Eye (tissue), 1 donor: ENCODE measurements at regions not wholly inside any gene's neighbourhood (a gene's known extent, or its start where the extent isn't known, plus 50 kb on each side); places are given as distances from the start of the nearest gene placed in this dataset.

Source experiments
- DNase-seq: peaks from one replicate; pipeline ENCODE4 v3.0.0-alpha.2; 2015

DNA sequence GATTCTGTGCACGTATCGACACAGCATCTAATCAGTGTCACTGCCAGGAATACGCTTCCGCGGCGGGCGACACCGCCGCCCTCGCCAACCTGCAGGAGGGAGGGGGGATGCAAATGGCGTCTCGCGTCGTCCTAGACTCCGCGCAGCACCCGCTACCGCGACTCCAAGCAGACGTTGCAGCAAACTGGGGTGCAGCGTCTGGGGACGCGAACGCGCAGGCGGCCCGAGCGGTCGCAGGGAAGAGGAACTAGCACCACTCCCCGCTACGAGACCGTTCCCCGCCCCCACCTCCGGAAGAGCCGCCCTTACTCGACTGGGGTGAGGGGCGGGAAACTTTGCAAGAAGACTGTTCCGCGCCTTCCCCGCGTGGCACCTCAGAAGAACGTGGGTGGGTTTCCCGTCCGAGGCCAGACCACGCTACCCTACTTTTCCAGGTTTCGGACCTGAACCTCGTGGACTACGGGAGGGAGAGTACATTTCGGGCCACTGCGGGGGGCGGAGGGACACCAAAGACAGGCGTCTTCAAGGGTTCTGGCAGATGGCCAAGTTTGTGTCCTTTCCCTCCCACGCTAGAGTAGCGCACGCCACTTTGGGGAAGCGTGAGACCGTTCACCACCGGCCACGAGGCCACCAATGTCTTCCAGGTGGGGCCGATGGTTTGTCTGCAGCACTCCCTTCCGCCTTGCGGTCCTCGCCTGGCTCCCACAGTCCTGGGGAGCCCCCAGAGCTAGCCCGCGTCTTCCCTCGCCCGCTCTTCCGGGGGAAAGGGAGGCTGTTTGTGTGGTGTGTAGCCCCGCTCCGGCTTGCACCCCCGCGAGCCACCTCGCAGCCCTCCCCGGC, 78.0 kb upstream of the BCOR start:
- peak; percentile 86 for DNase-seq

DNA sequence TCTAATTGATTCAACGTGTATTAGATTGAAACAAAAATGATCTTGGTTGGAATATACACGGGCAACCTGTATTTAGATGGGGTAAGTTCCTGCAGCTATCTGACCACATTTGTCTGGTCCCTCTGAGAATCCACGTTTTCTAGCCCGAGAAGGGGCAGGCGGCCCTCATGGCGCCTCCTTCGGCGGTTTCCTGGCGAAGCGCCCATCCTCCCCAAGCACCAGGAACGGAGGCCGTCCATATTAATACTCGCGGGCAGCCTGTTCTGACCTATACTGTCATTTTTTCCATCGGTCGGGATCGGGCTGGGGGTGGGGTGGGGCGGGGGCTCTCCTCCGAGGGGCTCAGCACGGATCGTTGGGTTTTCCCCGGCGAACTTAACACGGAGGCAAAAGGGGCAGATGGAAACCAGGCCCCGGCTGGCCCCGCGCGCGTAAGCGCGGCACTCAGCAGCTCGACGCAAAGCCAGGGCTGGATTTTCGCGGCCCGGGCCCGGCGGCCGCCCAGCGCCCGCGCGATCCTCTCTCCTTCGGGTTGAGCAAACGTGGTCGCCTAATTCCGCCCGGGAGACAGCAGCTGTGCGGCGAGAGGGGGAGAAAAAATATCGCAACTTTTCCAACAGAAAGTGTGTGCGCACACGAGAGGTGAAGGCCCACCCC, 77.2 kb upstream of the BCOR start:
- peak; percentile 82 for DNase-seq

DNA sequence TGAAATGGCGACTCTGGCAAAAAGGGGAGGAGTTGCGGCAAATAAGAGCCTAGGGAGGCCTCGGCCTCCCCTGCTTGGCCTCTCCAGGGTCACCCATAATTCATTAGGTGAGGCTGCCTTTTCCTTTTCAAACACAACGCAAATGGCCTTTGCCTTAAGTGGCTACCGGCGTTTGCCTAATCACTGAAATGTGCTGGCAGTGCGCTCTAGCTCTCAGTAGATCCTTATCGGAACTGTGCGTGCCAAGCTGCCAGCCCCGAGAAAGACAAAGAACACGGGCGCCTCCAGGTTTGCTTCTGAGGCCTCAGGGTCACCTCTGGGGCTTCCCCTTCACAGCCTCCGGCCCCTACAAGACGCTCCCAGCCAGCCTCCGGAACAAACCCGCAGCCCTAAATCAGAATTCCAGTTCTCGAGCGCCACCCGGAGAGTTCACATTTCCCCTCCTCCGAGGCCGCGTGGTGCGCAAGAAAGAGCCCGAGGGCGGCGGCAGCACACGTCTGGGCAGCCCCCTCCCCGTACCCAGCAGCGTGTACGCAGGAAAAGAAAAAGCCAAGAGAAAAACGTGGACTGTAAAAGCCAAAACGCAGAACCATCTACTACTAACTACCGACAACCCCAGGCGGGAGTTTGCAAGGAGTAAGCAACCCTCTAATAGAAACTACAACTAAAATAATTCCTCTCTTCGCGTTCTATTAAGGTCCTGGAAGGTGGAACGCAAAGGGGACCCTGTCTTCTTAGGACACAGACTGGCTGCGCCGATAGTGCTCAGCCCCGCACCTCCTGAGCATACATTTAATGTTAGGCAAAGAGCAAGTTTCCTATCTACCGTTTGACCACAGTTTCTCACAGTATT, 76.5 kb upstream of the BCOR start:
- DNase-seq = peak; percentile 69

DNA sequence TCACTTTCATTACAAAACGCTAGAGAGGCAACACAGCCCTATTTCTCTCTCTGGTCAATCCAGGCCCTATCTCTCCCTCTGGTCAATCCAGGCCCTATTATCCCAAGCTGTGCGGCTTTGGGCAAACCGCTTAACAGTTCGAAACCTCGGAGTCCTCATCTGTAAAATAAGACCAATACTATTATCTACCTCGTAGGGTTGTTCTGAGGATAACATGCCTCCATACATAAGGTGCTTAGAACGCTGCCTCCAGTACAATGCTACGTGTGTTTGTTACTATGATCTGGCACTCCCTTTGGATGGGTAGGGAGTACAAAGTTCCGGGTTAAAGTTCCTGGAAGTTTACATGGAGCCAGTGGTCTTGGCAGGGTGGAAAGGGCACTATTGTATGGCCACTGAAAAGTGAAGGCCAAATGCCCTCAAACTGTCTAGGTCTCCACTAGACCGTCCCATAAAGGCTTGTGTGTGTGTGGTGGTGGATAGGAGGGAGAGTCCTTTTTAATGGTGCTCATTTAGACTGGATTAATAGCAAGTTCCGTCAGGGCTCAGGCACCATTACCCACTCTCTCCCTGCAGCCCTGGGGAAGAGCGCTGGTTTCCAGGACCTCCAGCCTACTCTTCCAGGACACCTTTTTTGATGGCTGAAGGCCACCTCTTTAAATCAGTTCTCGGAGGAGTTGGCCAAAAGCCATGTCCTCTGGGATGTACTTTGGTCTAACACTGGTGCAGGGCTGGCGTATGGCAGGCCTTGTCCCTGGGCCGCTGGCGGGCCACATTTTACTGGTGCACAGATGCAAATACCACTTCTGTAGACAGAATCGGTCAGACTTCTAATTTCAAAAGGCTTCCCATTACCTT, 75.6 kb upstream of the BCOR start:
- DNase-seq = peak; percentile 15

DNA sequence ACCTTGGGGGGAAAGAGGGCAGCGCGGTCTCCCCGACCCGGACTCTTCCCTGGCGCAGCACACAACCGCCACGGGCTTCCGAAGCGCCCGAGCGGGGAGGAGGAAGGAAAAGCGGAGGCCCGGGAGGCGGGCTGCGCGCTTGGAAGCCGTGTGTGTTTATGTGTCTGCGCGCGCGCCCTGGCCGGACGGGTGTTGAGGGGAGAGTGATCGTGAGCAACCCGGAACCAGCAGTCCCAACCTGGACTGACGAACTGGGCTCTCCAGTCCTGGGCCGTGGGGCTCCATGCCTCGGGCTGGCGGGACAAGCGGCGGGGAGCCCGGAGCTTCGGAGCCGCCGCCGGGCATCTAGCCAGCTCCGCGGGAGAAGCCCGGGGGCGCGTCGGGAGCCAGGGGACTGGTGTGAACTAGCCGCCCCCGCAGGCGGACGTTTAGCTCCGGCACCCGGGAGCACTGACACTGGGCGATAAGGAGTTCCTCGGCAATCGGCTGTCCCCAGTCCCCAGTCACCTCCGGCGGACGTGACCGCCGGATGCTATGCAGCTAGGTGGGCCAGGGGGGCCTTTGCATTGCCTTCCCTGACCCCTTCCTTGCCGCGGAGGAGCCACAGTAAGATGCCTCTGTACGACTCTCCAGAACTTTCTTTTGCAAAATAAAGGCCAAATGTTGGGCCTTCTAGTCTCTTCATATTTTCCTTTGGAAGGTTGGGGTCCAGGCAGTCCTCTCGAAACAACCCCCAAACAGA, 74.8 kb upstream of the BCOR start:
- DNase-seq = no peak

DNA sequence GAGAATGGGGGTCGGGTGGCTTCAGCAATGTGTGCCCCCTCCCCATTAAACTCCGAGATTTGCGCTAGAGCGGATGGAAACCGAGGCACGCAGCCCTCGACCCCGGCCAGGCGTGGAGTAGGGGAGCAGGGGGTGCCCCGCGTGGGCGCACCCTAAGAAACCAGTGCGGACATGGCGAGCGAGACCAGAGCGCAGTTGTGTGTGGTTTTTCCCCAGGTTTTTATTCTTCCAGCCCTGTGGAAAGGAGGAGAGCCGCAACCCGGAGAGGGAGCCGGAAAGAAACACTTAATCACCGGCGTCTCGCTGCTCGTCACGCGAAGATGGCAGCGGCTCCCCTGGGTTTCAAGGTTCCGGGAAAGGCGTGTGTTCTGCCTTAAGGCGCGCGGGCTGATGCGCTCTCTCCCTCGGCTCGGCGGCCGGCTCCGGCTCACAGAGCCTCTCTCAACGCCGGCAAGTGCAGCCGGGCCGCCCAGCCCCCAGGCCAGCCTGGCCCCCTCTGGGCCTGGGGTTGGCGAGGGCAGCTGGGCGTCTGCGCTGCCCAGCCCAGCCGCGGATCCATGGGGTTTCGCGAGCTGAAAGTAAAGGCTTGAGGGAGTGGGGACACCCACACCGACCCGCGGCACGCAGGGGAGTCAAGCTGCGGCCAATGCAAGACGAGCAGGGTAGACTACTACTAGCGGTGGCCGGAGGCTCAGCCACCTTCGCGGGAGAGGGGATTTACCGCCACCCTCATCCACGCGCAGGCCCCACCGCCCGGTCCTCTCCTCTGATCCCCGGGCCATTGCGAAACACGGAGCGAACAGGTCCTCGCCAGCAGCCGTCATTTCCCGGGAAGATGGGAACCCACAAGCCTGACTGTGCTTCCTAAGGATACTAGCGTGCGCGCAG, 74.0 kb upstream of the BCOR start:
- DNase-seq = peak; percentile 74

DNA sequence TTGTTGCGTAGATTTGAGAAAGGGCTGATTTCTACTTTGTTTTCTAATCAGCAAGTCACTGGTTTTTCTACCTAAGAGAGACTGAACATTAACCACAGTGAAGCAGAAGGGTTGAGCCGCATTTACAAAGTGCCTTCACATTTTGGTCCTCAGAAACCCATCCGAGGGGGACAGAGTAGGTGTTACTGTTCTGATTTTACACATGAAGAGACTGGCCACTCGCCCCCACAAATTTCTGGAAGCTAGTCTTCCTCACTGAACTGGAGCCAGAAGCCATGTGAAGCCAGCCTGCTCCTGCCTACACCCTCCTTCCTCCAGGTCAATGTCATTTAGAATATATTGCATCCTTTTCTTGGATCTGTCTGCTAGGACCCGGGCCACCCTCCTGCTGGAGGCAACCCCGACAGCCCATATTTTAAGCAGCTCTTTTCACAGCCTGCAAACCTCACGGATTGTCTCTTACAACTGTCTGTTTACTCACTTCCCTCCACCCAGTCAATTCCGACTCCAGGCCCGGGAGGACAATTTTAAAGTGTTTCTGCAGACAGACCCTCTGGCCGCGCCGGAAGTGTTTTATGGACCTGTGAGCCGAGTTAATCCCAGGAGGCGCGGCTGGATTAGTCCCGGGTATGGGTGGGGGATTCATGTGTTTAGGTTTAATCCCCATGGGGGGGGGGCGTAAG, 73.2 kb upstream of the BCOR start:
- peak; percentile 58 for DNase-seq

DNA sequence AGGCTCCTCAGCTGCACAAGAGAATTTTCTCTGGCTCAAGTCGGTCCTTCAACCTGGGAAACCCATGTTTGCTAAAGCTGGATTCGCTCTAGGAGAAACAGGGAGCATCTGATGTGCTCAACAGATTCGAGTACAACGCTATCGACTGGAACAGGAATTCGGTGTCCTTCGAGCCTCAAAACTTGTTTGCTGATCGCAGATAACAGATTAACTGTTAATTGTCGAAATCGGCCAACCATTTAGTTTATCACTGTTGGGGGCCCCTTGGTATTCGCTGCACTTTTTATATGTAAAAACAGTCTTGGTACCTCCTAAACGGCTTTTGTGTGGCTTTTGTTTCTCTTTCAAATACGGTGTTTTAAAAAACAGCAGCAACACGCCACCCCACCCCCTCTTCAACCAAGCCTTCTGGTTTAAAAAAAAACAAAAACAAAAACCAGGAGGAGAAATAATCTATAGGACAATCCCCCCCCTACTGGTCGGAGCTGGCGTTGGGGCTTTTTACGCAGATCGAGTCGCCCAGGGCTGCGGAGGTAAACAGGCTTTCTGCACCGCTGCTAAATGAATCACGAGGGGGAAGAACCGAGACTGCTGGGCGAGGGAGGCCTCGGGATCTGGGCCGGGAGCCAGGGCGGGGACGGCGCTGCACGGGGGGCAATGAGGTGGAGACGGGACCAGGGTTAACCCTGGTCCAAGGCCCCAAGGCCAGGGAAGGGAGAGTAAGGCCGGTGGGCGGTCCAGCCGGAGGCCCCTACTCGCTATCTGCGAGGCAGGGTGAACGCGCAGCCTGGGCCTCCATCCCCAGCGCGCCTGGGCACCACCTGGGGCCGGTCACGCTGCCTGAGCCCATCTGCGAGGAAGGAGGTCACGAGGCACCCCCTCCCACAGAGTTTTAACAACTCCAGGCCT, 71.7 kb upstream of the BCOR start:
- peak; percentile 85 for DNase-seq

DNA sequence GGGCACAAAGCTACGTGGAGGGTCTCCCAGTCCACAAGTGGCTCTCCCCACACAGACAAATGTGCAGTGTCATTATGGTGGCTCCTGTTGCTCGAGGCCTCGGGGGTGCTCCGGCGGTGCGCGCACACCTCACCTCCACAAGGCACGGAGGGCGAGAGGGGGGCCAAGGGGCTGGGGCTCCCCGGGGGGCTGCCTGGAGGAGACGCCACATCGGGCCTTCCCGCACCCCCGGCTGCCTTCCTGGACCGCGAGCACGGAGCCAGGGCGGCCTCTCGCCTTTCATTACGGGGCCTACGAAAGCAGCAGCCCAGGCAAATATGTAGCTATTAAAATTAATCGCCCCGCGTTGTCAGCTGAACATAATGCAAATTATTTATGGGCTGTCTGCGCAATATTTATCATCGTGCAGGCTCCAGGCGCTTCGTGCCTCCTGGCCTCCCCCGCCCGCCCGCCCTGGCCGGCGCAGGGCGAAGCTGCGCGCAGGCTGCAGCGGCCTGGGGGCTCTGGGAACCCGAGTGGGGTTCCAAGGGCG, 70.8 kb upstream of the BCOR start:
- DNase-seq = peak; percentile 54

DNA sequence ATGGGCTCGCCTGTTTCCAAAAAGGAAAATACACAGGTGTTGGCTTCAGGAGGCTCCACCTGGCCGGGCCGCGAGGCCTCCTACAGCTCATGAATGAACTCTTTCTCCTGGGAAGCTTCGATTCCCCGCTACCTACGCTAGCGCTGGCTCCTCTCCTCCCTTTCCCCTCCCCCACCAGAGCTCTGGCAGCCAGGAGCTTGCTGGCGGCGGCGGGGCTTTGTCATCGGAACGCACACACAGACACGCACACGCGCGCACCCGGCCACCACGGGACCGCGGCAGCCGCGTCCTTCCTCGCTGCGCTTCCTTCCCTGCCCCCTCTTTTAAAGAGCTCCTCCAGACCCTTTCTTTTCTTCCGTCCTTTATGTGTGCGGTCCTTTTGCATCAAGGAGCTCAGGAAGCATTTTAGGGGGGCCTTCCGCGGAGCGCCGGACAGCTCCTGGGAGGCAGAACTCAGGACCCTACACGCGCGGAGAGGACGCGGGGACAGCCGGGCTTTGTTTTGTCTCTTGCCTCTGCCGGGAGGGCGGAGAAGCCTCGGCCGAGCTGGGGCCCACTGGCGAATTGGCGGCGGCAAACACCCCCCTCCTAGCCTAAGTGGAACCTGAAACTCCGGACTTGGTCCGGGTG, 70.2 kb upstream of the BCOR start:
- peak; percentile 82 for DNase-seq

DNA sequence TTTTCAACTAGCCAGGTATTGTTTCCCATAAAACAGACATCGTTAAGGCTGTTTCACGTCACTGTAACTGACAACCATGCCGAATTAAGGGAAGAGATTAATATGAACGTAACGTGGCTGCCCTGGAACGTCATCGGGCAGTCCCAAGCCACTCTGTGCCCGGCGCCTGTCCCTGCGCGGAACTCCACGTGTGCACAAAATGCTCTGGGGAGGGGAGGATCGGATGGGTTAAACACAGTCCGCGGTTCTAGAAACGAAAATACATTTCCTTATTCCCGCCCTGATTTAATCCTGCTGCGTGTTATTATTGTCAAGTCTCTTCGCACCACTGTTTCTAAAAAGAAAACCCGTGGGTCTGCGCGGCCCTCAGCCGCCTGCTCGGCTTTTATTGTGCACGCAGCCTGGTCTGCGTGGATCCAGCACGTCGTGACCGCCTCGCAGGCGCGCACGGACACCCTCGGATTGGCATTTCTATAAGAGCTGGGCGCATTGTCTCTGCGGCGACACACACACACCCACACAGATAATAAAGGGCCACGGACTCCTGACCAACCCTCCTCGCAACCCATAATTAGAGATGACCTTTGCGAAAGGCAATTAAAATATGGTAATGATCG, 69.6 kb upstream of the BCOR start:
- no peak for DNase-seq

DNA sequence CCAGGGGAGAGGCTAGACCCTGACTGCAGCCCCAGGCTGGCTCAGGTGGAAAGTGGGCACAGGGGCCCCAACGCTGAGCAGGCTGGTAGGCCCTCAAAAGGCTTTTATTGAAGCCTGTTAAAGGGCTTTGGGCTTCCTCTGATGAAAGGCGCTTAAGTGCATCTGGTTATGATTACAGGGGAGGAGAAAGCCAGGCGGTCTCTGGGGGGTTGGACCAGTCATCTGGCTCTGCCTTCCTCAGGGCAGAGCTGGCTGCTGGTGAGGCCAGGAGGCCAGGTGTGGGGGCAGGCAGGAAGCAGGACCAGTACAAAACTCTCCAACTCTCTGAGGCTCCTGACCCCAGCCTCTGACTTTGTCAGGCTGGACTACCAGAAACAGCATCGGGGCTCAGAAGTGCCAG, 68.8 kb upstream of the BCOR start:
- DNase-seq = peak; percentile 63

DNA sequence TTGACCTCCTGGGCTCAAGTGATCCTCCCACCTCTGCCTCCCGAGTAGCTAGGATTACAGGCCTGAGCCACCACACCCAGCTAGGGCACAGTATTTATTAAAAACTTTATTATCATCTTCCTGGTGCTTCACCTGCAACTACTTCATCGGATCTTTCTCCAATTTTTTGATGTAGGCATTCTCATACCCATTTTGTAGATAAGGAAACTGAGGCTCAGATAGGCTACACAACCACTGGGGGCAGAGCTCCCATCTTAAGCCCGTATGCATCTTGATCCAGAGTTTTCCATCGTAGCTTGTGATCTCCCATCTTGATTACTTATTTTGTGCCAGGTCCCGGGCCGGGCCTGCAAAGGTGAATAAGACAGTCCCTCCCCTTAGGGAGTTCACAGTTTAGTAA, 68.1 kb upstream of the BCOR start:
- DNase-seq = no peak

DNA sequence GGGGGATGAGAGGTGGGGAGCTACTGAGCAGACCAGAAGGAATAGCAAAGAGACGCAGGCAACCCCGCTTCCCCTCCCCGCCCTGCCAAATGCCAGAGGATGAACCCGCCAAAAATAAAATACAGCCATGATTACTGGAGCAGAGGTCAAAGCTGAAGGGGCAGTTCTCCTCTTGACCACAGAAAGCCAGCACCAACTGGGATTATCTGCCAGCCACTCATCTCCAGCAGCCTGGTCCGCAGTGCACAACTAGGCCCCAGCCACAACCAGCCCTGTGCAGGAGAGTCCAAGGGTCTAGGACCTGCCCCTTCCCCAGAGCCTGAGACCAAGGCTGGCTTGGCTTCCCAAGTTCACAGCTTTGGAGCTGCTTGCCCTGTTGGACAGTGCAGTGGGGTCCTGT, 67.4 kb upstream of the BCOR start:
- DNase-seq = no peak

DNA sequence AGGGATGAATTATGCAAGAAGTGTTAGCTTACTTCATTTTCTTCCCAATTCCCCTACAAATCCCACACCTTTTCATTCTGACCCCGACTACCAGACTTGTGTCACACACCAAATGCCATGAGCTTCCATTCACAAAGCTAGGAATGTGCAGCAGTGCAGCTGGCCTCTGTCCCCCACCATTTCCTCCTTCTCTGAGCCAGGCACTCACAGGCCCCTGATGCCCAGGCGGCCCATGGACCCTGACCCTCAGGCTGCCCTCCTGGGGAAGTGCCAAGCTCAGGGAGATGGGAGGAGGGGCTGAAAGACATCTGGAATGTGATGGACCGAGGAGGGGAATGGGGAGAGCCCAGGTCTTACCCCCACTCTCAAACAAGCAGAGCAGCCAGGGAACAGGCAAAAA, 67.0 kb upstream of the BCOR start:
- peak; percentile 27 for DNase-seq

DNA sequence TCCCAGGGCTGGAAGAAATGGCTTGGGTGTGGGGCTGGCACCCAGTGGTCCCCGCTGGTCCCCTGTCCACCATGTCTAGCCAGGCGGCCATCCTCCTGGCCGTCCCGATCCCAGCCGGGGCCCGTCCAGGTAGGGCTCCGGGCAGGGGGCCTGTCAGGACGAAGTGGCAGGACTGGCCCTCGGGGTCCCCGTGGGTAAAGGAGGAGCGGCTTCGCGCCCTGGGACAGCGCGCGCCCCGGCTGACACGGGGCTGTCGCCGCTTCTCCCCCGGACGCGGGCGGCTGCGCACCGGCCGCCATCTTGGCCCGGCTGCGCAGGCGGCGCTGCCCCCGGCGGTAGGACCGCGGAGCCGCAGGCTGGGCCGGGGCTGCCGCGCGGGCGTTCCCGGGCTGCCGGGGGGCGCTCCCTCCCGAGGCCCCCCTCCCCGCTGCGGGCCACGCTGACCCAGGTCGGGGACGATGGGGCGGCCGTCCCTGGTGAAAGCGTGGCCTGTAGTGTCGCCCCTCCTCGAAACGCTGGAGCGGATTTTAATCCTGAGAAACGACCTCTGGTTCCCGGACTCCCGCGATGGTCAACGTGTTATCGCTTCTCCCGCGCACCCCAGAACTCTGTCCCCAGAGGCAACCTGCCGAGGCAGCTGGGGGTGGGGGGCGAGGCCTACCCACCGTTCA, 60.4 kb upstream of the BCOR start:
- DNase-seq = peak; percentile 68
